Smooth muscle cell (in vitro differentiated cells): ENCODE measurements at regions not wholly inside any gene's neighbourhood (a gene's known extent, or its start where the extent isn't known, plus 50 kb on each side); places are given as distances from the start of the nearest gene placed in this dataset.

Experiments used
- DNase-seq: peaks from one replicate; lab custom pipeline; 2025; ENCODE audit not compliant: unreplicated experiment; lab: John Stamatoyannopoulos, UW
- H2AFZ ChIP-seq: fragments of 200-600 bp; sonication (generic); 2 replicates; pipeline ENCODE4 v1.6.0; 2016; ENCODE audit warnings: antibody characterized with exemption, low read depth, mild to moderate bottlenecking
- H3F3A ChIP-seq: fragments of 200-600 bp; sonication (generic); 2 replicates; pipeline ENCODE4 v1.6.0; 2017; ENCODE audit warnings: antibody characterized with exemption, low read depth
- H3K27ac ChIP-seq: fragments of 200-600 bp; sonication (generic); 2 replicates; pipeline ENCODE4 v1.5.1; 2016; ENCODE audit warnings: low read depth, mild to moderate bottlenecking
- H3K27me3 ChIP-seq: fragments of 200-600 bp; sonication (generic); 2 replicates; pipeline ENCODE4 v1.6.1; 2016; ENCODE audit warnings: low read depth, mild to moderate bottlenecking
- H3K36me3 ChIP-seq: fragments of 200-600 bp; sonication (generic); 2 replicates; pipeline ENCODE4 v1.5.1; 2016; ENCODE audit warnings: low read depth
- H3K4me1 ChIP-seq: fragments of 200-600 bp; sonication (generic); 2 replicates; pipeline ENCODE4 v1.5.1; 2016; ENCODE audit warnings: low read depth
- H3K4me2 ChIP-seq: fragments of 200-600 bp; sonication (generic); 2 replicates; pipeline ENCODE4 v1.6.0; 2016; ENCODE audit warnings: mild to moderate bottlenecking
- H3K4me3 ChIP-seq: fragments of 200-600 bp; sonication (generic); 2 replicates; pipeline ENCODE4 v1.5.1; 2016; ENCODE audit warnings: mild to moderate bottlenecking
- H3K79me2 ChIP-seq: fragments of 200-600 bp; sonication (generic); 2 replicates; pipeline ENCODE4 v1.6.0; 2016; ENCODE audit warnings: low read depth, mild to moderate bottlenecking
- H3K9ac ChIP-seq: fragments of 200-600 bp; sonication (generic); 2 replicates; pipeline ENCODE4 v1.6.0; 2016; ENCODE audit warnings: low read depth
- H3K9me3 ChIP-seq: fragments of 200-600 bp; sonication (generic); replicated peaks from 2 replicates; pipeline ENCODE4 v1.5.1; 2016; ENCODE audit warnings: low read depth
- H4K20me1 ChIP-seq: fragments of 200-600 bp; sonication (generic); 2 replicates; pipeline ENCODE4 v1.6.0; 2016; ENCODE audit warnings: low read depth
- CTCF ChIP-seq: fragments of 200-600 bp; sonication (generic); IDR thresholded peaks from 2 replicates; pipeline ENCODE4 v1.5.1; 2017; ENCODE audit warnings: borderline replicate concordance, mild to moderate bottlenecking, antibody characterized with exemption; ENCODE audit not compliant: insufficient read depth, poor library complexity, severe bottlenecking
- WGBS: methylation state at CpG from one replicate; pipeline ENCODE4 v1.1.7; 2016; ENCODE audit warnings: low lambda C conversion rate; 5-methylcytosine and 5-hydroxymethylcytosine counted together

- Histone ChIP-seq H3K9ac (no peak overlapping the region), H4K20me1 (no peaks in the 10 kb centered on the region), H3K27me3 (no peaks in the 10 kb centered on the region), H3K27ac (no peak overlapping the region), H3K4me2 (no peak overlapping the region), H3K4me3 (no peak overlapping the region), H2AFZ (no peak overlapping the region), H3K79me2 (no peaks in the 10 kb centered on the region), H3K36me3 (no peaks in the 10 kb centered on the region), H3K4me1 (no peaks in the 10 kb centered on the region), H3K9me3 (no peaks in the 10 kb centered on the region), H3F3A (no peaks in the 10 kb centered on the region)
- WGBS = 87% methylated on average over 2 of the region's 2 CpGs
- no peak for DNase-seq
- TF ChIP-seq CTCF = no peak
These were observed 92.2 kb upstream of the H2AZ1 start for GRCh38 chr4:100042235-100042634.

- no peaks in the 10 kb centered on the region for H3K4me1 ChIP-seq
These were observed 91.6 kb upstream of the H2AZ1 start for GRCh38 chr4:100041646-100042045.

GRCh38 chr4:100034023-100034664, 84.1 kb upstream of the H2AZ1 start:
- no peaks in the 10 kb centered on the region for H3F3A ChIP-seq
- no peak overlapping the region for H3K27ac ChIP-seq
- H3K4me1 ChIP-seq = no peaks in the 10 kb centered on the region
- H3K9ac ChIP-seq = no peak overlapping the region
- no peak overlapping the region for H3K4me2 ChIP-seq
- no peak overlapping the region for H3K4me3 ChIP-seq
- H4K20me1 ChIP-seq = no peaks in the 10 kb centered on the region
- no peaks in the 10 kb centered on the region for H3K36me3 ChIP-seq
- H2AFZ ChIP-seq = no peak overlapping the region
- WGBS = 46% methylated on average over 2 of the region's 2 CpGs
- TF ChIP-seq CTCF = no peak
- no peaks in the 10 kb centered on the region for H3K27me3 ChIP-seq
- DNase-seq = no peak
- no peaks in the 10 kb centered on the region for H3K79me2 ChIP-seq
- no peaks in the 10 kb centered on the region for H3K9me3 ChIP-seq

More at GRCh38 chr4:100041646-100042045, 91.6 kb upstream of the H2AZ1 start:
- no peaks in the 10 kb centered on the region for H3K9me3 ChIP-seq
- no peak overlapping the region for H3K9ac ChIP-seq
- no peaks in the 10 kb centered on the region for H4K20me1 ChIP-seq
- 91% methylated on average over 4 of the region's 4 CpGs for WGBS
- H3F3A ChIP-seq = no peaks in the 10 kb centered on the region
- DNase-seq = no peak
- no peaks in the 10 kb centered on the region for H3K27me3 ChIP-seq
- no peak overlapping the region for H2AFZ ChIP-seq
- no peak overlapping the region for H3K4me2 ChIP-seq
- H3K4me3 ChIP-seq = no peak overlapping the region
- H3K27ac ChIP-seq = no peak overlapping the region
- TF ChIP-seq CTCF = no peak
- no peaks in the 10 kb centered on the region for H3K36me3 ChIP-seq
- no peaks in the 10 kb centered on the region for H3K79me2 ChIP-seq

- Histone ChIP-seq H4K20me1 (no peaks in the 10 kb centered on the region), H3K4me2 (no peak overlapping the region), H3K4me3 (no peak overlapping the region), H2AFZ (no peak overlapping the region), H3K79me2 (no peaks in the 10 kb centered on the region), H3K9ac (no peak overlapping the region), H3F3A (no peaks in the 10 kb centered on the region), H3K36me3 (no peaks in the 10 kb centered on the region), H3K27me3 (no peaks in the 10 kb centered on the region), H3K4me1 (no peaks in the 10 kb centered on the region), H3K27ac (no peak overlapping the region), H3K9me3 (no peaks in the 10 kb centered on the region)
- no peak for TF ChIP-seq CTCF
- DNase-seq = no peak
- WGBS = 92% methylated on average over 5 of the region's 5 CpGs
These were observed 76.0 kb upstream of the H2AZ1 start for GRCh38 chr4:100026066-100026465.
